GM13977 (cell line): ENCODE measurements at regions not wholly inside any gene's neighbourhood (a gene's known extent, or its start where the extent isn't known, plus 50 kb on each side); places are given as distances from the start of the nearest gene placed in this dataset.

Source experiments
- DNase-seq: peaks from one replicate; pipeline ENCODE4 v3.0.0; 2012; ENCODE audit warnings: low spot score
- CTCF ChIP-seq: IDR thresholded peaks from 2 replicates; pipeline ENCODE4 v1.5.1; 2012; ENCODE audit warnings: mild to moderate bottlenecking, control low read depth; ENCODE audit not compliant: insufficient read depth; ENCODE audit errors: extremely low read depth, missing control alignments
- in situ Hi-C: fragments of 300-500 bp; cut with MboI; formaldehyde crosslinking; loops from one replicate; pipeline ENCODE4 v1.12.0; 2022; ENCODE audit warnings: low sequenced_read_pairs, low pct_unique_long_range_greater_than_20kb, mixed read lengths, inconsistent platforms; ENCODE audit not compliant: unreplicated experiment

- TF ChIP-seq CTCF, result no peak
- no peak for DNase-seq
- in situ Hi-C loops, result no loop called here
Observed at GRCh38 chr2:117537032-117537431, 277.5 kb upstream of the DDX18 start.

DNA sequence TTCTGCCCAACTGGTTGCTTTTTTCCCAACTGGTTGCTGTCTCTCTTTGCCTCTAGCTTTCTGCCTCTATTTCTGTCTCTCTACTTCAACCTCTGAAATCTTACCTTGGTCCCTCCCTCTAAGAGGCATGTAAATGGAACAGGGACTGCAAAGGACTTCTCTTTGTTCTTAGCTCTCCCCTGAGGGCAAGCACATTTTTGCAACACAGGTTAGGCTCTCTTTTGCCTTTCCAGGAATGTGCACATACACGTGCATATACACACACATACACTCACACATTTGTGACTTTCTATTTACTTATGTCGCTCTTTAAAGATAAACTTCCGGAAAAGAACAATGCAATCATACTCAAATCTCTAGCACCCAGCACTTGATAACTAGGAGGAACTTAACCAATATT is 262.6 kb upstream of the DDX18 start:
- no peak for TF ChIP-seq CTCF
- in situ Hi-C loops, result no loop called here
- no peak for DNase-seq

GRCh38 chr2:117553448-117553847 is 261.0 kb upstream of the DDX18 start:
- in situ Hi-C loops, result no loop called here

GRCh38 chr2:117555965-117556364 is 258.5 kb upstream of the DDX18 start:
- TF ChIP-seq CTCF, result no peak
- in situ Hi-C loops, result no loop called here
- DNase-seq, result no peak

More at GRCh38 chr2:117553448-117553847, 261.0 kb upstream of the DDX18 start:
- no peak for DNase-seq
- TF ChIP-seq CTCF, result no peak

- in situ Hi-C loops, result no loop called here
- no peak for TF ChIP-seq CTCF
- no peak for DNase-seq
Observed at GRCh38 chr2:117557626-117558025, 256.9 kb upstream of the DDX18 start.

GRCh38 chr2:117562654-117563053 is 251.8 kb upstream of the DDX18 start:
- no peak for TF ChIP-seq CTCF

GRCh38 chr2:117571590-117572349 is 242.7 kb upstream of the DDX18 start:
- DNase-seq, result no peak
- TF ChIP-seq CTCF, result no peak
- in situ Hi-C loops, result no loop called here

More at GRCh38 chr2:117562654-117563053, 251.8 kb upstream of the DDX18 start:
- no peak for DNase-seq
- in situ Hi-C loops, result no loop called here
